ENCODE measurements at regions not wholly inside any gene's neighbourhood (a gene's known extent, or its start where the extent isn't known, plus 50 kb on each side); places are given as distances from the start of the nearest gene placed in this dataset.
A peak's percentile ranks its signal among the peaks of the same experiment; 100 is the strongest.
"Not testable (repeated sequence)": the region's sequence is repeated elsewhere in the genome, so short reads cannot be mapped to it uniquely, and the experiment has no call there.

GRCh38 chr16:14384745-14385144 is 245.3 kb downstream of the PARN start:
- intact Hi-C loops (cut with DNase I): no loop called here
- DNase-seq (ENCODE audit: low spot score) (no peak), ATAC-seq (no peak)

- ATAC-seq; DNase-seq (ENCODE audit: low spot score); intact Hi-C loops (cut with DNase I): not testable (repeated sequence)
Measured at GRCh38 chr16:14383844-14384243, 246.2 kb downstream of the PARN start.

- no peak for DNase-seq (ENCODE audit: low spot score)
- intact Hi-C loops (cut with DNase I): no loop called here
- ATAC-seq: no peak
Measured at GRCh38 chr16:14378689-14379467, 251.2 kb downstream of the PARN start.

- no peak for DNase-seq (ENCODE audit: low spot score)
- intact Hi-C loops (cut with DNase I): no loop called here
- ATAC-seq: no peak
Measured at GRCh38 chr16:14378131-14378551, 251.9 kb downstream of the PARN start.

- ATAC-seq (no peak), DNase-seq (ENCODE audit: low spot score) (no peak)
- intact Hi-C loops (cut with DNase I): no loop called here
Measured at GRCh38 chr16:14377326-14377725, 252.7 kb downstream of the PARN start.

- DNase-seq (ENCODE audit: low spot score): no peak
- intact Hi-C loops (cut with DNase I): no loop called here
- no peak for ATAC-seq
Measured at GRCh38 chr16:14375132-14375491, 254.9 kb downstream of the PARN start.

- intact Hi-C loops (cut with DNase I): no loop called here
- ATAC-seq: no peak
- DNase-seq (ENCODE audit: low spot score): no peak
Measured at GRCh38 chr16:14374451-14375131, 255.5 kb downstream of the PARN start.

GRCh38 chr16:14373896-14374295 is 256.2 kb downstream of the PARN start:
- DNase-seq (ENCODE audit: low spot score) (no peak), ATAC-seq (no peak)
- intact Hi-C loops (cut with DNase I): no loop called here

- no peak for DNase-seq (ENCODE audit: low spot score)
- ATAC-seq: no peak
- intact Hi-C loops (cut with DNase I): no loop called here
Measured at GRCh38 chr16:14373406-14373805, 256.7 kb downstream of the PARN start.

- intact Hi-C loops (cut with DNase I): no loop called here
- DNase-seq (ENCODE audit: low spot score) (no peak), ATAC-seq (no peak)
Measured at GRCh38 chr16:14372471-14372870, 257.6 kb downstream of the PARN start.

- intact Hi-C loops (cut with DNase I): no loop called here
- DNase-seq (ENCODE audit: low spot score) (no peak), ATAC-seq (no peak)
Measured at GRCh38 chr16:14371778-14372431, 258.2 kb downstream of the PARN start.

GRCh38 chr16:14370736-14371234 is 259.3 kb downstream of the PARN start:
- intact Hi-C loops (cut with DNase I): no loop called here
- DNase-seq (ENCODE audit: low spot score) (no peak), ATAC-seq (no peak)

GRCh38 chr16:14369734-14370598 is 260.1 kb downstream of the PARN start:
- DNase-seq (ENCODE audit: low spot score) (no peak), ATAC-seq (peak; percentile 68)
- intact Hi-C loops (cut with DNase I): no loop called here

GRCh38 chr16:14368399-14368798 is 261.7 kb downstream of the PARN start:
- intact Hi-C loops (cut with DNase I): no loop called here
- no peak for ATAC-seq

GRCh38 chr16:14366974-14367707 is 262.9 kb downstream of the PARN start:
- intact Hi-C loops (cut with DNase I): no loop called here
- DNase-seq (ENCODE audit: low spot score) (no peak), ATAC-seq (no peak)

More at GRCh38 chr16:14368399-14368798, 261.7 kb downstream of the PARN start:
- DNase-seq (ENCODE audit: low spot score): no peak

GRCh38 chr16:14366447-14366846 is 263.6 kb downstream of the PARN start:
- DNase-seq (ENCODE audit: low spot score) (no peak), ATAC-seq (no peak)
- intact Hi-C loops (cut with DNase I): no loop called here

GRCh38 chr16:14365200-14365851 is 264.7 kb downstream of the PARN start:
- intact Hi-C loops (cut with DNase I): no loop called here
- ATAC-seq: no peak
- no peak for DNase-seq (ENCODE audit: low spot score)
